Stimulated activated CD4-positive, alpha-beta T cell treated with anti-CD3 and anti-CD28 coated beads, Interleukin-15, amount 100 ng/mL, for 1 hour (primary cell): ENCODE measurements at regions not wholly inside any gene's neighbourhood (a gene's known extent, or its start where the extent isn't known, plus 50 kb on each side); places are given as distances from the start of the nearest gene placed in this dataset.

Experiments
- DNase-seq, 2 donors: peaks; one replicate each; pipeline ENCODE4 v3.0.0-alpha.2; 2020; ENCODE audit warnings: low read depth in 1 of 2, low spot score in 1 of 2

- no peak for DNase-seq
Observed at GRCh38 chr2:554444-554843, 122.8 kb downstream of the TMEM18 start.

- DNase-seq, result no peak
Observed at GRCh38 chr2:552906-553305, 124.3 kb downstream of the TMEM18 start.

- DNase-seq, result no peak
Observed at GRCh38 chr2:551621-552020, 125.6 kb downstream of the TMEM18 start.

- no peak for DNase-seq
Observed at GRCh38 chr2:550860-551567, 126.2 kb downstream of the TMEM18 start.

GRCh38 chr2:545711-546650, 131.2 kb downstream of the TMEM18 start:
- DNase-seq, result no peak

GRCh38 chr2:545228-545627, 132.0 kb downstream of the TMEM18 start:
- DNase-seq, result no peak

GRCh38 chr2:538646-539045, 138.6 kb downstream of the TMEM18 start:
- DNase-seq, result no peak

- no peak for DNase-seq
Observed at GRCh38 chr2:535222-535621, 142.0 kb downstream of the TMEM18 start.

GRCh38 chr2:529852-530251, 147.4 kb downstream of the TMEM18 start:
- DNase-seq, result no peak

- no peak for DNase-seq
Observed at GRCh38 chr2:529424-529823, 147.8 kb downstream of the TMEM18 start.

GRCh38 chr2:527581-527980, 149.6 kb downstream of the TMEM18 start:
- no peak for DNase-seq

- no peak for DNase-seq
Observed at GRCh38 chr2:526918-527317, 150.3 kb downstream of the TMEM18 start.

- DNase-seq, result no peak
Observed at GRCh38 chr2:525611-526010, 151.6 kb downstream of the TMEM18 start.

GRCh38 chr2:525021-525420, 152.2 kb downstream of the TMEM18 start:
- no peak for DNase-seq

GRCh38 chr2:524442-524841, 152.8 kb downstream of the TMEM18 start:
- no peak for DNase-seq

- DNase-seq, result no peak
Observed at GRCh38 chr2:523698-524270, 153.4 kb downstream of the TMEM18 start.

GRCh38 chr2:522776-523175, 154.4 kb downstream of the TMEM18 start:
- no peak for DNase-seq

- DNase-seq, result no peak
Observed at GRCh38 chr2:521853-522530, 155.2 kb downstream of the TMEM18 start.

- DNase-seq, result no peak
Observed at GRCh38 chr2:520663-521340, 156.4 kb downstream of the TMEM18 start.

- DNase-seq, result no peak
Observed at GRCh38 chr2:516944-517343, 160.3 kb downstream of the TMEM18 start.

GRCh38 chr2:516131-516530, 161.1 kb downstream of the TMEM18 start:
- no peak for DNase-seq
